ENCODE measurements at regions not wholly inside any gene's neighbourhood (a gene's known extent, or its start where the extent isn't known, plus 50 kb on each side); places are given as distances from the start of the nearest gene placed in this dataset.

DNA sequence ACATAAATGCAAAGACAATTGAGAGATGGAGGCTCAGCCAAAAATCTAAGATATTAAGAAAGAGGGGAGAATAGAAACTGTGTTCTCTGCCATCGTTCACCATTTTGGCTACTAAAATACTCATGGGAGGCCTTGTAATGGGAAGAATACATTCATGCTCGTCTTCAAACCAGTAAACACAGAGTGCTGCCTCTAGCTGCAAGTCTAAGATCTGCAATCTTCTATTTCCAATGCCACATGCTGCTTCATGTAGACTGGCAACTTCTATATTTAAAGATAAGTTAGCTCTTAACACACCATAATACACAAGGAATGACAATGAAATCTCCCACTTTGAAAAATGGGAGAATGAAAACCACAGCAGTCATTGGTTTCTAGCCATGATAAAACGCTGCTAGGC is 387.3 kb downstream of the HS3ST3B1 start:
- in situ Hi-C loops (cut with HindIII; ENCODE audit: low sequenced_read_pairs), result no loop called here

DNA sequence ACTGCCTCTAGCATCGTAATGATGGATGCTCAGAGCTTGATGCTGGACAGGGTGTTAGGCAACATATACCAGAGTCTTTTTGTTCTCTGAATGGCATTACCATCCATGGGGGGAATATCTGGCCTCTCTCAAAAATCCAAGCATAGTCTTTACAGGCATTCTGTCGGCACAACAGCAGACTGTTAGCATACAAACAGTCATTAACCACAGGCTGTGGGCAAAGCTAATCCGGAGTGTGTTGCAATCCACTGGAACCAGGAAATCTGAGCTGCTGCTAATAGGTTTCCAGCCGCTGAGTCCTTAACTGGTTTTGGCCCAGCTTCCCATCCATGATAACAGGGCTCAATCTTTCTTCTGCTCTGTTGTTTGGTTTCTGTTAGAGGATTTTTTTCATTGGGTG is 371.9 kb downstream of the HS3ST3B1 start:
- in situ Hi-C loops (cut with HindIII; ENCODE audit: low sequenced_read_pairs), result no loop called here

DNA sequence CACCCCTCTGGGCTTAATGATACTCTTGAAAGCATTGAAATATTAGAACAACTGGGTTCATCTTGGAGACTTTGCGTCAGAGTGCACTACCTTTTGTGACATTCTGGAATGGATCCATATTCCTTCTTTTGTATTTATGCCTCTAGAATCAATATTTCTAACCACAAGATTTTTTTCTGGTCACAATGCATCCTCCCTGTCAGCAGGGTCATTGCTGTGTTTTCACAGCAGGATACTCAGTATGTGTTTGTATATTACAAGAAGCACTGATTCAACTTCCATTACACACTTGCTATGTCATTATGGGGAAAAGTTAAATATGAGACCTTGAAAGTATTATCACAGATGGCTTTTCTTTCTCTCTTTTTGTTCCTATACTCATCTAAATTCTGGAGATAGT is 370.0 kb downstream of the HS3ST3B1 start:
- in situ Hi-C loops (cut with HindIII; ENCODE audit: low sequenced_read_pairs), result no loop called here

DNA sequence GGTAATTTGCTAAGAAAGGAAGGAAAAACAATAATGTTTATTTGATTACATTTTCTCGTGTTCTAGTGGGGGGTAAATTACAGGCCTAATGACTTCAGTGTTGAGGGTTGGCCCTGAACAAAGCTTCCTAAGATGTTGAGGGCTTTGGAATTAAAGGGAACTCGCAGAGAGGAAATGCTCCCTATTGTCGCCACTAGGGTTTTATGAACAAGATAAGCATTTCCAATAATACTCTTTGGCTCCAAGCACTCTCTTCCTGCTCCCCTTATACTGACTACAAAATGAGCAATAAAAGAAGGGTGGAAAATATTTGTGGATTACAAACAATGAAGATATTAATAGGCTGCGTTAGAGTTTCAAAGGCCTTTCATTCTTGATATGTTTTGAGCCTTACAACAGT is 363.6 kb downstream of the HS3ST3B1 start:
- in situ Hi-C loops (cut with HindIII; ENCODE audit: low sequenced_read_pairs), result no loop called here

DNA sequence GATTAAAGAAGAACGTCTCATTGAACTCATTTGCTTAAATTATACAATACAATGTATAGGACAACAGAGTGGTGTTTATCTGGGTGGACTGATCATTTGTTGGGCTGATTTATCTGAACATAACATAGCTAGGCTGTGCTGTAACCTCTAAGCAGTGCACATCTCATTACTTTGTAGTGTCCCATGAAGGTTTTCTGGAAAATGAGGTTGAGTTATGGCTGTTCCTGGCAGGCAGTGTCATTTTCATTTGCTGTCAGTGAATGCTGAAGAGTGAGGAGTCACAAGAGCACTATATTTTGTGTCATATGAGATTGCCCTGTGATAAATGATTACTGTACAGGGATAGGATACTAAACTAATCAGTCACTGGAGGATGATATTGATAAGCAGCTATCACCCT is 340.2 kb downstream of the HS3ST3B1 start:
- in situ Hi-C loops (cut with HindIII; ENCODE audit: low sequenced_read_pairs), result no loop called here

DNA sequence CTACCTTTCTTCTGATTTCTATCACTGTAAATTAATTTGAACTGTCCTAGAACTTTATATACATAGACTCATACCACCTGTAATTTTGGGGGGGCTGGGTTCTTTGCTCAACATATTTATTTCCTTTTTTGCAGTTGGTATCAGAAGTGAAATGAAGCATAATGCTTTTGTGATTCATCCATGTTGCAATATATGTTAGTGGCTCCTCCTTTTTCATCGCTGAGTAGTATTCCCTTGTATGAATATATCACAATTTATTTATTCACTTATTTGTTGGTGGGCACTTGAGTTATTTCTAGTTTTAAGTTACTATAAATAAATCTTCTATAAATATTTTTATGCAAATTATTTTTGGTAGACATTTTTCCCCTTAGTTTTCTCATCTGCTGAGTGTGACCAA is 336.4 kb downstream of the HS3ST3B1 start:
- in situ Hi-C loops (cut with HindIII; ENCODE audit: low sequenced_read_pairs), result no loop called here

DNA sequence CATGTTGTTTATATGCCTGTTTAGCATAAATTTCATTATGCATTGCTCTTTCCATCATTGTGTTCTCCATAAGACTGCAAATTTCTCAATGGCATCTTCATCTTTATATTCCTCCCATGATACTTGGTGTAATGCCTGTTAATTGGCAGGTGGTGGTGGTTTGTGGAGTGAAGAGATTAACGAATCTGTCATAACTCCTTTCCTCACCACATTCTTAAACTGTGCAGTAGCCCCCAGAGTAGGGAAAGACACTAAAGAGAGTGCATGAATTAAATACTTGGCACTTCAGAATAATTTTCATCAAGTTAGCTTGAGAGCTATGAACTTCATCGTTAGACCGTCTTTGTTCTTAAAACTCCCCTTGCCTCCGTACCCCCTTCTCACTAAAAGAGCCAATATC is 329.7 kb downstream of the HS3ST3B1 start:
- in situ Hi-C loops (cut with HindIII; ENCODE audit: low sequenced_read_pairs), result no loop called here

DNA sequence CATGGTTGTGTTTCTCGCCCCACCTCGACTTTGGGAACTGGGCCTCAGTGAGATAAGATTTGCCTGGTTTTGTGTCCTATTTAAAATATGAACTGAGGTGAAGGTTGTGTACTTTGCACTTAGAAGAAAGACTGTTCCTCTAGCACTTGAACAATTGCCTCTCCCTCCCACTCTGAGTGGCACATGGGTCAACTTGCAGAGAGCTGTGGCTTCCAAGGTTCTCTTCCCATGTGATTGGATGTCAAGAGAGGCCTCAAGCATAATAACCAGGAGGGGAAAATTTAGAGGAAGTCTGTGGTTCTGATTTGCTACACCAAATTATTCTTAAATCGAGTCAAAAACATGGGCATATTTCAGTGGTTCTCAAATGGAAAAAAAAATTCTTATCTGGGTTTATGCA is 329.2 kb downstream of the HS3ST3B1 start:
- in situ Hi-C loops (cut with HindIII; ENCODE audit: low sequenced_read_pairs), result no loop called here

DNA sequence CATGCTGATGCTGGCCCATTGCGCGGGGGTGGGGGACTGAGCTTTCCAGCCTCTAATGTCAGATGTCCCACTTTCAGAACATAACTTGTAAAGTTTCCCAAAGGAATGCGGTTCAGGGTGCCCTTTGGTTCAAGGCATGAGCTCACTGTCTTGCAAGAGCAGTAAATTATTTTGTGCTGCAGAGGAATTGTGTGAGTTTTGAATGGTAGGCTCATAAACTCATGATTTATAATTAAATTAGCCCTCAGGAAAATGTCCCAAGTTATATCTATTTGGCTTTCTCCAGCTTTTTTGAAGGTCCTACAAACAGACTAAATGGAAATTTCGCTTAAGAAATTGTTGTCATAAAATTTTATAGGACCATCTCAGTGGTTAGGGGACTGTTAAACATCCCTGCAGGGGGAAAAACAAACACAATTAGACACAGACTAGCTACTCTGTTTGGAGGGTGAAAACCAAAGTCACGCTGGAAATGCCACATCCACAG is 321.8 kb downstream of the HS3ST3B1 start:
- in situ Hi-C loops (cut with HindIII; ENCODE audit: low sequenced_read_pairs), result no loop called here

DNA sequence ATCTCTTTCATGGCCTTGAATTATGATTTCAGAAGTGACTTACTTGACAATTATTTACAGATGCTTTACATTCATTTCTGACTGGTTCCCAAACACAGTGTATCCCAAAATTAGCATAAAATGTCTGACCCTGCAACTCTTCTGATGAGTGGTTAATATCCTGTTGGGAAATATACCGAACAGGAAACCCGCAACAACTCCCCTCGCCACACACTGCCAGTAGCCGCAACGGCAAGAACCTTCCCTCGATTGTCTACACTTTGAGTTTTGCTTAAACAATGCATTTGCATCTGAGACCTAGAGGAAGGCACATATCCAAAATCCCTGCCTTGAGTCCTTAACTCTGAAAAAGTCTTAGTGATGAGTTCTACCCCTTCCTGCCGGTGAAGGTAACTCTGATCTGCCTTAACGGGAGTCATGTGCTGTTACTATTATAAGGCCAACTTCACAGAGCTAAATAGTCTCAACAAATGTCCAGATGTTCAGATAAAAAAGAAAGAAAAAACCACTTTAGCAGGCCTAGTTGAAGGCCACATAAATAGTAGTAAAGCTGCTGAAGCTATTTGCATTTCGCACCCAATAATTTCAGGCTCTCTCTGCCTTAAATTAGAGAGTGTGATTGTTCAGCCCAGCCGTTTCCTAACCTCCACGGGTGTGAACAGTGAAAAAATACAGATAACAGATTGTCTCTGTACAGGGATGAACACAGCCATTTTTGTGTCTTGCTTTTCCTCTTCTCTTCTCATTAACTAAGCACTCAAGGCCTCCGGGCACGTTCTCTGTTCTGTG is 321.1 kb downstream of the HS3ST3B1 start:
- in situ Hi-C loops (cut with HindIII; ENCODE audit: low sequenced_read_pairs), result no loop called here

DNA sequence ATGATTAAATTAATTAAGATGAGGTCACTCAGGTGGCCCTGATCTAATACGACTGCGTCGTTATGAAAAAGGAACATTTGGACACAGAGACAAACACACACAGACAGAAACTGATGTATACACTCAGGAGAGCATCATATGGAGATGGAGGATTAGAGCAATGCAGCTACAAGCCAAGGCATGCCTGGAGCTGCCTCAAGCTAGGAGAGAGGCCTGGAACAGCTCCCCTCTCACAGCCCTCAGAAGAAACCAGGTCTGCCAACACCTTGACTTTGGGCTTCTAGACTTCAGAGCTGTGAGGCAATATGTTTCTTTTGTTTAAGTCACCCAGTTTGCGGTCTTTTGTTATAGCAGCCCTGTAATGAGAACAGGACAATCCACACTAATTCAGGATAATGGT is 318.9 kb downstream of the HS3ST3B1 start:
- in situ Hi-C loops (cut with HindIII; ENCODE audit: low sequenced_read_pairs), result no loop called here

DNA sequence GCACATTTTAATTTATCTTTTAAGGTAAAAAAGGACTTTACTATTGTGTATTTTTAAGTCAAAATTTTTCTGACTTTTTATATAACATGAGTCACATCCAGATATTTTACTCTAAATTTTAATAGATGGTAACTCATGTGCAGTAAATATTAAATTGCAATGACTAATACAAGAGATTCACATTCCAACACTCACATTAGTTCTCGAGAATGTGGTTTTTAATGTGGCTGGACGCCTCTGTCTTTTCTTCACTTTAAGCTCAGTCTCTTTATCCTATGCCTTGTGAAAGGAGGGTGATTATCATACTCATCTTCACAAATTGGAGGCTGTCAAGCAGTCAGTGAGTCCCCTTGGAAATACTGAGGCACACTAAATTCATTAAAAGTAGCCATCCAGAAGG is 315.6 kb downstream of the HS3ST3B1 start:
- in situ Hi-C loops (cut with HindIII; ENCODE audit: low sequenced_read_pairs), result no loop called here

DNA sequence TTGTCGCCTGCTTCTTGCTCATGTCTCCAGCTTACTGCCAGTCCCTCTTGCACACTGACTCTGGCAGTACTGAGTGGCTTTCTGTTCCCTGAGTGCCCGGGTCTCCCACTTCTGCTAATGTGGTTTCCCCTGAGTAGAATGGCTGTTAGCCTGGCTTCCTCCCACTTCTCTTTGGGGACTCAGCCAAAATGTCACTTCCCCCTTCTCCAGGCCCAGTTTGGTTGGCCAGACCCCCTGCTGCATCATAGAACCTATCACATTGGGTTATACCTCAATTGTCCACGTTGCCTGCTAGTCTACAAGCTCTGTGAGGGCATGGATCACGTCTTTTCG is 304.4 kb downstream of the HS3ST3B1 start:
- in situ Hi-C loops (cut with HindIII; ENCODE audit: low sequenced_read_pairs), result no loop called here

DNA sequence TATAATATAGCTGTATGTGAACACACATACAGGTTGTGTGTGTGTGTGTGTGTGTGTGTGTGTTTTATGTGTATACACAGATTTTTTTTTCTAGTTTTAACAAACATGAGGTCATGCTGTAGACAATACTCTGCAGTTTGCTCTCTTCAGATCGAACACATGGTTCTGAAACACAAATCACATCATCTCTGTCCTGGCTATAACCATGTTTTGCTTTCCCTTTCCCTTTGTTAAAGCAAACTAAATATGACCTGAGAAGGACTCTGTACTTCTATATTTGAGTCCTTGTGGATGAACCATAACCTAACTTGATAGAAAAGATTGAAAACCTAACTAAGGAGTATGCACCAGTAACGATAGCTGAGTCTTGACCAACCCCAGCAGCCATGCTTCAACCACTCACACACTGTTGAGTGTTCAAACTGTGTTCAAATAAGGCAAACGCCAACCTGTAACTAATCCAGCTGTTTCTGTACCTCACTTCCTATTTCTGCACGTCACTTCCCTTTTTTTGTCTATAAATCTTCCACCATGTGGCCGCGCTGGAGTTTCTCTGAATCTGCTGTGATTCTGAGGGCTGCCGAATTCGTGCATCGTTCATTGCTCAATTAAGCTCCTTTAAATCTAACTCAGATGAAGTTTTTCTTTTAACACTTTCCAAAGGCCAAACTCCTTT is 303.8 kb downstream of the HS3ST3B1 start:
- in situ Hi-C loops (cut with HindIII; ENCODE audit: low sequenced_read_pairs), result no loop called here

DNA sequence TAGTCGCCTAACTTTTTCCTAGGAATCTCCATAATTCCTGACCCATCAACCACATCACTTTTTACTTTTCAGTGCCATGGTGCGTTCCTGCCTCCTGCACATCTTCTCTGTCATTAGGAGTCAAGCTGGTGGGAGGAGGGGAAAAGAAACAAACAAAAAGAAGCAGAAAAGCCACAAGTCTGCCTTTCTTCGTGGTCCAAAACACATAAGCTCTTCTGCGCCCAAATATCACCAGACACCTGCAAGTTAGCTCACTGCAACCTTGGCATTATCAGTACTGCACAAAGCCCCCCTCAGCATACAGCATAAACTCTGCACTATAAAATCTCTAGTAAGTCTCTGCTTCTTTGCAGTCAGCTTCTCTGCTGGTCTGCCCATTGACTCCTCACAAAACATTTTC is 295.3 kb downstream of the HS3ST3B1 start:
- in situ Hi-C loops (cut with HindIII; ENCODE audit: low sequenced_read_pairs), result no loop called here

DNA sequence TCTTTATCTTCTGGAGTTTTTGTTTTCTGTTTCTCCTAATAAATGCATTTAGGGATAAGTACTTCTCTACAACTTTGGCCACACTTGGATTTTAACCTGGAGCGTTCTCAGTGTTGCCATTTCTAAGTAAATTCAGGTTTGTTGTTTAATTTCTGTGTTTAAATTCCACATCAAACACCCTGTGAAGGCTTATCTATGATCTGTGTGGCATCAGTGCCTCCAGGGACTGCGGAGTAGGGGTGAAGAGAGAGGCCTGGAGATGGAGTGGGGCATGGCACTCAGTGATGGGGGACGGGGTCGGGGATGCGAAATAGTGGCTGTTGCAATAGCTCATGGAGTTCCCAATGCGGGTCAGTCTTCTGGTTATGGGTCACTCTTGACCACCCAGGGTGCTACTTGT is 294.8 kb downstream of the HS3ST3B1 start:
- in situ Hi-C loops (cut with HindIII; ENCODE audit: low sequenced_read_pairs), result no loop called here

DNA sequence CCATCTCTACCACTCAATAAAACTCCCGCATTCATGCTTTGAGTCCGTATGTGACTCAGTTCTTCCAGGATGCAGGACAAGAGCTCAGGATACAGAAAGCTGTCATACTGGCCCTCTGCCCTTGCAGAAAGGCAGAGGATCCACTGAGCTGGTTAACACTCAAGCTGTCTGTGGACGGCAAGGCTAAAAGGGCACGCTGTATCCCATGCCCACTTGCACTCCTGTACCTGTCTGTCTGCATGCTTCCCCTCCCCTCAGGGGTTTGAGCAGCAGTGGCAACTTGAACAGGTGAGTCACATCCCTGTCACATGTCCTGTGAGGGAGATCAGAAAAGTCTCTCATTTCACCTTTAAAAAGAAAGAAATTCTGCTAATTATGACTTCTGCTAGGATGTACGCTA is 293.8 kb downstream of the HS3ST3B1 start:
- in situ Hi-C loops (cut with HindIII; ENCODE audit: low sequenced_read_pairs), result no loop called here

DNA sequence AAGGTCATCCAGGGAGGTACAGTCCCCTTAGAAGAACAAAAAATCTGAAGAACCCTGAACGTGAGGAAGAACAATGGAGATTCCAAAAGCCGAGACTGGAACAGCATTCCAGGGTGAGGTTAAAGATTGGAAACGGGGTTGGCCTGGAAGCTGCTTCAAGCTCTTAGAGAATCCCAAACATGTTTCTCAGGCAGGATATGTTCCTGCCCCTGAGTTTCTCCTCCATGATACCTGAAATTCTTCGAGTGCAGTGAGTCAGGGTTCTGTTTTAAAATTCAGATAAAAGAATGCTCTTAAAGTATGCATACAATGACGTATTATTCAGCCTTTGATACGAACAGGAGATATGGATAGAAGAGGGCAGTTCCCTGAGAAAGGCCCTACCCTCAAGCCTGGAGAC is 293.1 kb downstream of the HS3ST3B1 start:
- in situ Hi-C loops (cut with HindIII; ENCODE audit: low sequenced_read_pairs), result no loop called here

DNA sequence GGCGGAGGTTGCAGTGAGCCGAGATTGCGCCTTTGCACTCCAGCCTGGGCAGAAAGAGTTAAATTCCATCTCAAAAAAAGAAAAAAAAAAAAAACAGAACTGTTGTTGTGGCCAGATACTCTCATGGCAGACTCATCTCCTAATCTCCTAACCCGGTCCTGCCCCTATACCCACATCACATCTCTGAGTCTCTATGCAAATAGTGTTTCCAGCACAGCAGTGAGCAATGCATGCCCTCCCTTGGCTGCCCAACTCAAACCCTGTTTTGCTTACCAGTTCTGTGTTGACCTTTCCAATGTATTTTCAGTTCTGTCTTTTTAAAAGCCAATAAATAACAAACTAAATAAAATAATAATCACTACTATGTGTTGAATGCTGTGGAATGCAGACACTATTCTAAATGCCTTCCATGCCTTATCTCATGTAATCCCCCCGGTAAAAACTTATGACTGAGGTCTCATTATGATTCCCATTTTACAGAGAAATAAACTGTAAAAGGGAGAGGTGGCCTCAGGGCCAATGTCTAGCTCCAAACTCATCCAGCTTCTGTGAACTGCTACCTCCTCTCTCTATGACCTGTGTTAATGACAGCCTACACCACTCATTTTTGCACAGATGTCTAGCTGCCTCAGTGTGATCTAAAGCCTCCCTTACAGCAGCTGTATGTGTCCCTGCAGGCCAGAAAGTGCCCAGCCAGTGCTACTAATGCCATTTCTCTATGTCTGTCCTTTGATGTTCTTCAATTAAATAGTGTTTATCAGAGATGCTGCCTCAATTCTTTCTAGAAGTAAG is 289.8 kb downstream of the HS3ST3B1 start:
- in situ Hi-C loops (cut with HindIII; ENCODE audit: low sequenced_read_pairs), result no loop called here

DNA sequence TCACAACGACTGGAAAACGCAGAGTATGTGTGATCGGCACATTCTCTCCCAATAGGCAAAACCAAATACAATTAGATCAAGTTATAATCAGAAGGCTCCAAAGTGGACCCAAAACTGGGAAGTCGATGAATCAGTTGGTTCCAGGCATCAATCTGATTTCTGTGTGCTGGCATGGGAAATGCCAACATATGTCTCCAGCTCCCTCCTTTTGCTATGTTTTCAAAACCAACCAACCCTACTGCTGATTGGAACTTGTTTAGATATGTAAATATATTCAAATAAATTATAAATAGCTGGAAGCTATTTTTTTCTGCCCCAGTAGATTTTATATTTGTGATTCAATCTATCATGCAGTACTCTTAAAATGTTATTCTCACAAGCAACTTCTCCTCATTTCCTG is 284.2 kb downstream of the HS3ST3B1 start:
- in situ Hi-C loops (cut with HindIII; ENCODE audit: low sequenced_read_pairs), result no loop called here

DNA sequence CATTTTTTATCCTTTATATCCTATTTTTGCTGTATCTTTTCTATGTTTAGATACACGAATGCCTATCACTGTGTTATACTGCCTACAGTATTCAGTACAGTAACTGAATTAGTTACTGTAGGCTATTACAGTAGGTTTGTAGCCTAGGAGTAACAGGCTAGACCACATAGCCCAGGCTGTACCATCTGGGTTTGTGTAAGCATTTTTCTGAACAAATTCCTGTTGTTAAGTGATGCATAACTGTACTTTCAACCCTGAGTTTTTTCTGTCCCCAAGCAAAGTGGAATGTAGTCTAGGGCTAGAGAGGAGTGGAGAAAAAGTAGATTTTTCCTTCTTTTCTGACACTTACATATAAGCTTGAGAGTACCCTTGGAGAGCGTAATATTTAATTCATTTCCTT is 282.1 kb downstream of the HS3ST3B1 start:
- in situ Hi-C loops (cut with HindIII; ENCODE audit: low sequenced_read_pairs), result no loop called here

Measured in DLD1 (cell line).